ENCODE measurements at regions not wholly inside any gene's neighbourhood (a gene's known extent, or its start where the extent isn't known, plus 50 kb on each side); places are given as distances from the start of the nearest gene placed in this dataset.
"Not testable (repeated sequence)": the region's sequence is repeated elsewhere in the genome, so short reads cannot be mapped to it uniquely, and the experiment has no call there.

- Histone ChIP-seq H3K27me3 (ENCODE audit: insufficient read depth, low read length) (no peaks in the 10 kb centered on the region), H3K9me3 (ENCODE audit: insufficient read depth, low read depth, low read length) (no peaks in the 10 kb centered on the region), H3K18ac (ENCODE audit: low read length) (no peak overlapping the region), H4K8ac (ENCODE audit: low read depth, low read length) (no peak overlapping the region), H3K4me3 (ENCODE audit: low read depth, low read length) (no peak overlapping the region), H3K79me2 (ENCODE audit: control insufficient read depth, insufficient read depth, low read length, poor library complexity) (no peaks in the 10 kb centered on the region), H2BK5ac (ENCODE audit: low read depth, low read length, poor library complexity) (no peak overlapping the region), H2AFZ (ENCODE audit: insufficient read depth, low read length, poor library complexity) (no peak overlapping the region), H3K27ac (ENCODE audit: low read depth, low read length) (no peak overlapping the region), H3K4me2 (ENCODE audit: low read length) (no peak overlapping the region), H3K36me3 (ENCODE audit: control insufficient read depth in 1 of 2, insufficient read depth in 2 of 2, low read length in 2 of 2) (no peaks in the 10 kb centered on the region), H3K4me1 (ENCODE audit: control insufficient read depth in 1 of 2, insufficient read depth in 2 of 2, low read length in 2 of 2) (no peaks in the 10 kb centered on the region), H3K79me1 (ENCODE audit: low read length) (no peaks in the 10 kb centered on the region), H4K91ac (ENCODE audit: low read depth, low read length) (no peak overlapping the region), H3K23ac (ENCODE audit: low read length) (no peak overlapping the region), H3K14ac (ENCODE audit: low read length) (no peak overlapping the region), H4K12ac (ENCODE audit: low read depth, low read length) (no peak overlapping the region), H2BK120ac (ENCODE audit: insufficient read depth, low read length, poor library complexity) (no peak overlapping the region), H2AK5ac (ENCODE audit: low read length) (no peak overlapping the region), H2BK12ac (ENCODE audit: low read length) (no peak overlapping the region), H3K4ac (ENCODE audit: low read depth, low read length) (no peak overlapping the region), H3K9ac (ENCODE audit: low read length) (no peak overlapping the region)
- DNase-seq, result no peak
- WGBS (ENCODE audit: extremely low coverage, insufficient coverage, insufficient read length), result no CpG with 5 or more reads among the region's 2 CpGs
These were observed 160.5 kb upstream of the PDE4B start for GRCh38 chr1:65632235-65632634.

- no peak overlapping the region for H4K8ac ChIP-seq (ENCODE audit: low read depth, low read length)
- no peaks in the 10 kb centered on the region for H3K79me1 ChIP-seq (ENCODE audit: low read length)
- no CpG with 5 or more reads among the region's 1 CpG for WGBS (ENCODE audit: extremely low coverage, insufficient coverage, insufficient read length)
- H2AK5ac ChIP-seq (ENCODE audit: low read length), result no peak overlapping the region
- H3K4me1 ChIP-seq (ENCODE audit: control insufficient read depth in 1 of 2, insufficient read depth in 2 of 2, low read length in 2 of 2), result no peaks in the 10 kb centered on the region
- no peak overlapping the region for H3K18ac ChIP-seq (ENCODE audit: low read length)
- H3K9ac ChIP-seq (ENCODE audit: low read length), result no peak overlapping the region
- no peaks in the 10 kb centered on the region for H3K79me2 ChIP-seq (ENCODE audit: control insufficient read depth, insufficient read depth, low read length, poor library complexity)
- H3K4me2 ChIP-seq (ENCODE audit: low read length), result no peak overlapping the region
- H3K23ac ChIP-seq (ENCODE audit: low read length), result no peak overlapping the region
- no peak overlapping the region for H3K4ac ChIP-seq (ENCODE audit: low read depth, low read length)
- no peak overlapping the region for H3K27ac ChIP-seq (ENCODE audit: low read depth, low read length)
- H4K91ac ChIP-seq (ENCODE audit: low read depth, low read length), result no peak overlapping the region
- no peaks in the 10 kb centered on the region for H3K27me3 ChIP-seq (ENCODE audit: insufficient read depth, low read length)
- no peaks in the 10 kb centered on the region for H3K9me3 ChIP-seq (ENCODE audit: insufficient read depth, low read depth, low read length)
- no peak for DNase-seq
- H3K4me3 ChIP-seq (ENCODE audit: low read depth, low read length), result no peak overlapping the region
- H2BK12ac ChIP-seq (ENCODE audit: low read length), result no peak overlapping the region
- no peaks in the 10 kb centered on the region for H3K36me3 ChIP-seq (ENCODE audit: control insufficient read depth in 1 of 2, insufficient read depth in 2 of 2, low read length in 2 of 2)
- H4K12ac ChIP-seq (ENCODE audit: low read depth, low read length), result no peak overlapping the region
- H2BK5ac ChIP-seq (ENCODE audit: low read depth, low read length, poor library complexity), result no peak overlapping the region
- no peak overlapping the region for H2AFZ ChIP-seq (ENCODE audit: insufficient read depth, low read length, poor library complexity)
- H2BK120ac ChIP-seq (ENCODE audit: insufficient read depth, low read length, poor library complexity), result no peak overlapping the region
- H3K14ac ChIP-seq (ENCODE audit: low read length), result no peak overlapping the region
These were observed 152.6 kb upstream of the PDE4B start for GRCh38 chr1:65640046-65640445.

- H3K14ac ChIP-seq (ENCODE audit: low read length); H3K4me1 ChIP-seq (ENCODE audit: control insufficient read depth in 1 of 2, insufficient read depth in 2 of 2, low read length in 2 of 2); H3K18ac ChIP-seq (ENCODE audit: low read length); H3K27me3 ChIP-seq (ENCODE audit: insufficient read depth, low read length); H2BK12ac ChIP-seq (ENCODE audit: low read length); H4K8ac ChIP-seq (ENCODE audit: low read depth, low read length); H3K23ac ChIP-seq (ENCODE audit: low read length); H3K4me2 ChIP-seq (ENCODE audit: low read length); H3K79me2 ChIP-seq (ENCODE audit: control insufficient read depth, insufficient read depth, low read length, poor library complexity); H3K36me3 ChIP-seq (ENCODE audit: control insufficient read depth in 1 of 2, insufficient read depth in 2 of 2, low read length in 2 of 2); H2BK120ac ChIP-seq (ENCODE audit: insufficient read depth, low read length, poor library complexity); H4K91ac ChIP-seq (ENCODE audit: low read depth, low read length); H3K79me1 ChIP-seq (ENCODE audit: low read length); H3K4me3 ChIP-seq (ENCODE audit: low read depth, low read length); H4K12ac ChIP-seq (ENCODE audit: low read depth, low read length); DNase-seq; H2AFZ ChIP-seq (ENCODE audit: insufficient read depth, low read length, poor library complexity); H3K9ac ChIP-seq (ENCODE audit: low read length); H3K4ac ChIP-seq (ENCODE audit: low read depth, low read length); H3K27ac ChIP-seq (ENCODE audit: low read depth, low read length); H2AK5ac ChIP-seq (ENCODE audit: low read length); H2BK5ac ChIP-seq (ENCODE audit: low read depth, low read length, poor library complexity); H3K9me3 ChIP-seq (ENCODE audit: insufficient read depth, low read depth, low read length): not testable (repeated sequence)
- WGBS (ENCODE audit: extremely low coverage, insufficient coverage, insufficient read length), result no CpG with 5 or more reads among the region's 1 CpG
These were observed 143.5 kb upstream of the PDE4B start for GRCh38 chr1:65649185-65649584.

GRCh38 chr1:65650682-65651081 lies 142.0 kb upstream of the PDE4B start:
- no peak overlapping the region for H3K4me2 ChIP-seq (ENCODE audit: low read length)
- no peaks in the 10 kb centered on the region for H3K27me3 ChIP-seq (ENCODE audit: insufficient read depth, low read length)
- H3K9me3 ChIP-seq (ENCODE audit: insufficient read depth, low read depth, low read length), result no peaks in the 10 kb centered on the region
- H3K4ac ChIP-seq (ENCODE audit: low read depth, low read length), result no peak overlapping the region
- no peak overlapping the region for H2BK12ac ChIP-seq (ENCODE audit: low read length)
- H2BK5ac ChIP-seq (ENCODE audit: low read depth, low read length, poor library complexity), result no peak overlapping the region
- no peak overlapping the region for H4K12ac ChIP-seq (ENCODE audit: low read depth, low read length)
- H3K9ac ChIP-seq (ENCODE audit: low read length), result no peak overlapping the region
- H2AFZ ChIP-seq (ENCODE audit: insufficient read depth, low read length, poor library complexity), result no peak overlapping the region
- H3K14ac ChIP-seq (ENCODE audit: low read length), result no peak overlapping the region
- DNase-seq, result no peak
- no CpG with 5 or more reads among the region's 1 CpG for WGBS (ENCODE audit: extremely low coverage, insufficient coverage, insufficient read length)
- no peak overlapping the region for H4K91ac ChIP-seq (ENCODE audit: low read depth, low read length)
- H3K36me3 ChIP-seq (ENCODE audit: control insufficient read depth in 1 of 2, insufficient read depth in 2 of 2, low read length in 2 of 2), result no peaks in the 10 kb centered on the region
- no peaks in the 10 kb centered on the region for H3K79me1 ChIP-seq (ENCODE audit: low read length)
- H3K4me3 ChIP-seq (ENCODE audit: low read depth, low read length), result no peak overlapping the region
- no peak overlapping the region for H3K27ac ChIP-seq (ENCODE audit: low read depth, low read length)
- no peak overlapping the region for H2AK5ac ChIP-seq (ENCODE audit: low read length)
- no peaks in the 10 kb centered on the region for H3K4me1 ChIP-seq (ENCODE audit: control insufficient read depth in 1 of 2, insufficient read depth in 2 of 2, low read length in 2 of 2)
- H4K8ac ChIP-seq (ENCODE audit: low read depth, low read length), result no peak overlapping the region
- H3K79me2 ChIP-seq (ENCODE audit: control insufficient read depth, insufficient read depth, low read length, poor library complexity), result no peaks in the 10 kb centered on the region
- no peak overlapping the region for H2BK120ac ChIP-seq (ENCODE audit: insufficient read depth, low read length, poor library complexity)
- no peak overlapping the region for H3K18ac ChIP-seq (ENCODE audit: low read length)
- no peak overlapping the region for H3K23ac ChIP-seq (ENCODE audit: low read length)
